NCI-H128 (cell line): ENCODE measurements at regions not wholly inside any gene's neighbourhood (a gene's known extent, or its start where the extent isn't known, plus 50 kb on each side); places are given as distances from the start of the nearest gene placed in this dataset.
"Not testable (repeated sequence)": the region's sequence is repeated elsewhere in the genome, so short reads cannot be mapped to it uniquely, and the experiment has no call there.

Experiments
- DNase-seq: peaks from one replicate; lab custom pipeline; 2025; ENCODE audit not compliant: unreplicated experiment; lab: John Stamatoyannopoulos, UW

DNA sequence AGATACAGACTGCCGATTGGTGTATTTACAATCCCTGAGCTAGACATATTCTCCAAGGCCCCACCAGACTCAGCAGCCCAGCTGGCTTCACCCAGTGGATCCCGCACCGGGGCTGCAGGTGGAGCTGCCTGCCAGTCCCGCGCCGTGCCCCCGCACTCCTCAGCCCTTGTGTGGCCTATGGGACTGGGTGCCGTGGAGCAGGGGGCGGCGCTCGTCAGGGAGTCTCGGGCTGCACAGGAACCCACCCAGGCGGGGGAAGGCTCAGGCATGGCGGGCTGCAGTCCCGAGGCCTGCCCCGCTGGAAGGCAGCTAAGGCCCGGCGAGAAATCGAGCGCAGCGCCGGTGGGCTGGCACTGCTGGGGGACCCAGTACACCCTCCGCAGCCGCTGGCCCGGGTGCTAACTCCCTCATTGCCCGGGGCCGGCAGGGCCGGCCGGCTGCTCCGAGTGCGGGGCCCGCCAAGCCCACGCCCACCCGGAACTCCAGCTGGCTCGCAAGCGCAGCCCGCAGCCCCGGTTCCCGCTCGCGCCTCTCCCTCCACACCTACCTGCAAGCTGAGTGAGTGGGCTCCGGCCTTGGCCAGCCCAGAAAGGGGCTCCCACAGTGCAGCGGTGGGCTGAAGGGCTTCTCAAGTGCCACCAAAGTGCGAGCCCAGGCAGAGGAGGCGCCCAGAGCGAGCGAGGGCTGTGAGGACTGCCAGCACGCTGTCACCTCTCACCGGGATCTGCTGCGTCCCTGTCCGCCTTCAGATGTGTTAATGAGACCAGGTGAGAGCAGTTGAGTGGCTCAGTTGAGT is 137.8 kb upstream of the LCORL start:
- not testable (repeated sequence) for DNase-seq

DNA sequence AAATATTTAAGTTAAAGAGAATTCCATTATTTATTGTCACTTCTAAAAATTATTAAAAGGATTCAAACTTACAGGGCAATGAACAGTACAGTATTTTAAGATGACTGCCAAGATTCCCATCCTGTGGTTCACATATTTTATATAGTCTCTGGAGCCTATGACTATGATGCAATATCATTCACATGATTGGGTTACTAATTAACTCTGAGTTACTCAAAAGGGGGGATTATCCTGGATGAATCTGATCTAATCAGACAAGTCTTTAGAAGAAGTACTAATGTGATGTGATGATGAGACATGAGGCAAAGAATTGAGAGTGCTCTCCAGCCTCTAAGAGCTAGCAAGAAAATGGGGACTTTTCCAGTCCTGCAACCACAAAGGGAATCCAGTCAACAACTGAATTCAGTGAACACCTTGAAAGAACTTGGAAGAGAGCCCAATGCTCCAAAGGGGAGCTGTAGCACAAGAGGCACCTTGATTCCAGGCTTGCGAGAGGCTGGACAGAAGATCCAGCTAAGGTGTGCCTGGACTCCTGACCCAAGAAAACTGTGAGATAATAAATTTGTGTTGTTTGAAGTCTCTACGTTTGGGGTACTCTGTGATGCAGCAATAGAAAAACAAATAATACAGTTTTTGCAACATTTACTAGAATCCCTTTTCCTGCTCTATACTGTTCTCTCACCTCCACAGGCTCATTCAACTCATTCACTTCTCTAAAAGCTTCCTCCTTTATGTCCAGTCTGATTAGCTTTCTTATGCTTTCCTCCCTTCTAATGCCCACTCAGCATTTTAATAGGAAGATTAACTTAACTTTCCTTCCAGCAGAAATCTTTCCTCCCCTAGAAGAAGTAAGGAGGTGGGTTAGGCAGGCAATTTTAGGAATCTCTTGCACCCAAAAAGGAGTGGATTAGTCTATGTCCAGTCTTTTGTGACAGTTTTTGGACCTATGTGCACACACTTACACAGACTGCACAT is 133.8 kb upstream of the LCORL start:
- DNase-seq = no peak

DNA sequence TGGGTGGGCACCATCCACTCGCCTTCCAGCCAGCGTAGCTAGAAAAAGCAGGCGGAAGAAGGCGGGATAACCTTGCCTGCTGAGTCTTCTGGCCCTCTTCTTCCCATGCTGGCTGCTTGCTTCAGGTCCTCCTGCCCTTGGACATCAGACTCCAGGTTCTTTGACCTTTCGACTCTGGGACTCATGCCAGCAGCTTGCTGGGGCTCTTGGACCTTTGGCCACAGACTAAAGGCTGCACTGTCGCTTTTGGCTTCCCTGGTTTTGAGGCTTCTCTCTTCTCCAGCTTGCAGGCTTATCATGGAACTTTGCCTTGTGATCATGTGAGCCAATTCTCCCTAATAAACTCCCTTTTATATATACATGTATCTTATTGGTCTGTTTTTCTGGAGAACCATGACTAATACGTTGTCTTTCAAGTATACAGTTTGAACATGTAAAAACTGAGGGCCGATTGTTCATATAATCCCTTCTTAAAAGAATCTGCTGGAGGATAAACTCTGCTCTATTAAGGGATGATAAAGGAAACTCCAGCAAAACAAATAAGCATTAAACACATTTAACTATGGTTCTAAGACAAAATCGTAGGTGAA is 116.6 kb upstream of the LCORL start:
- no peak for DNase-seq

DNA sequence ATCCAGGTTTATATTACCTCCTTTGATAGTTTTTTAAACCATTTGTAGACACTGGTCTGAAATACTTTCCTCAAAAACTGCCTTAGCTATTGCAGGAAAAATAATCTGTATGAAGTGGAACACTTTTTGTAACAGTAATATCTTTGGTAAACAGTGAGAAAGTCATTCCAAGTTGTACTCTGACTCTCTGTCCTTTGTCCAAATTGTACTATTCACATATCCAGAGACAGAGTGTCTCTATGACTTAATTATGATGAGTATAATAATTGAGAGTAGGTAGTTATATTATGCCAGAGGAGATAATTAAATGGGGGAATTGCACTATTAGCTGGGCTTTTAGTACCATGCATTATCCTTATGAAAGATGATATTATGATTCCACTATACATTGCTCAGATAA is 112.6 kb upstream of the LCORL start:
- no peak for DNase-seq

DNA sequence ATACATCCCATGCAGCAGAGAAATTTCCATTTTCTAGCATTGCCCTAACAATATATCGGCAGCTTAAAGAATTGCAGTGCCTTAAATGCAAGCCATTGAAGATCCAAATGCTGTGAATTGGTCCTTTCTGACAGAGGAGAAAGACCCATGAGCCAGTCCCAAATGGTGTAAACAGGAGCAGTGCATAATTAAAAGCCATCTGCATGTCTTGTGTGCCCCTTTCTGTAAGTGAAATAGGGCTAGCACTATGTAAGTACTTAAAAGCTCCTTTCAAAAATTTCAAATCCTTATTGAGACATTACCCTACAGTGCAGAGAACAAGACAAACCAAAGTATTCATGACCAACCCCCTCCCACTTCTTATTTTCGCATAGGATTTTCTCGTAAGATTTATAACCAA is 108.7 kb upstream of the LCORL start:
- no peak for DNase-seq

DNA sequence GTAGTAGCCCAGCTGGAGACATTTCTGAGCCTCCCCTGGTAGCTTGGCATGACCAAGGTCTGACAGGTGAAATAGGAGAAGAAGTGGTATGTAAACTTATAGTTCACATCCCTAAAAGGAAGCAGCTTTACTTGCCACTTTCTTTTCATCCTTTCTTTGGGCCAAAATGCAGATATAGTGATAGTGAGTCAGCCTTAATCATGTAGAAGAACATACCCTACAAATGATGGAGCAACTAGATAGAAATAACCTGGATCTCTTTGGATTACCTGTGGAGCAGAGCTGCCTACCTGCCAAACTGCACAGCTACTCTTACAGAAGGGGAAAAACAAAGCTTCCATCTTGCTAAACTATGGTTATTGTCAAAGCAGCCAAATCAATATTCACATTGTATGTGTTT is 106.7 kb upstream of the LCORL start:
- DNase-seq = no peak

DNA sequence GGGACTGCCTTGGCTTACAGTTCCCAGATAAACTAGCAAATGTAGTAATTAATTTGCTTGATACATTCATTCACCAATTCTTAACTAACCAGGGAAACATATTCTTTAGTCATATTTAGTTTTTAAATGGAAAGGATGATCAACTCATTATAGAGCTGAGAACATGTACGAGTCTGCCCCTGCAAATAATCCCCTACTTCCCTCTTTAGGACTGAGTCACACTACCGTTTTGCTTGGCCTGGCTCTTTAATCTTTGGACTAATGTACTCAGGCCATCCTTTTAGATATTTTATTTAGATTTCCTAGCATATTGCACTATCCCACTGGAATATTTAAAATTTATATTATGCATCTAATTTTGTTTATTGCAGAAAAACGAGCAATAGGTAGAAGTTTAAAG is 105.5 kb upstream of the LCORL start:
- no peak for DNase-seq

DNA sequence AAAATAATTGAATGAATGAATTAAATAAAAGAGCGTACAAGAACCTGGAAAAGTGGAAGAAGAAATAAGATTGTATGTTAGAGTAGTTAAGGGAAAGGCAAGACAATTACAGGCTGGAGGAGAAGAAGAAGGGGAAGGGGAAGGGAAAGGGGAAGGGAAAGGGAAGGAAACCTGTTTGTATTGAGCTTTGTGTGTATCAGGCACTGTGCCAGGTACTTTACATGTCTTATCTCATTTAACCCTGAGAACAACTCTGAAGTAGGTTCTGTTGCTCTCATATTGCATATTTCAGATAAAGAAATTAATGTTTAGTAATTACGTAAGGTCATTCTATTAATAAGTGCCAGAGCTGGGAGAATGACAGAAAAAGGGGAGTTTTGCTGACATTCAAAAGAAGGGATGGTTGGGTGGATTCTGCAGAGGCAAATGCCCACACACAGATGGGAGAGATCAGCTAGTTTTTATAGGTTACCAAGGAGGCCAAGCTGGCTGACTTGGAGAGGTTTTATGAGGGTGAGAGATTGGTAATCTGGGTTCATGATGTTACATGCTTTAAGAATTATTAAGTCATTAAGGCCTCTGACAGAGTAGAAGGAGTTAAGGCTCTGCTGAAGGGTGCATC is 92.3 kb upstream of the LCORL start:
- no peak for DNase-seq

DNA sequence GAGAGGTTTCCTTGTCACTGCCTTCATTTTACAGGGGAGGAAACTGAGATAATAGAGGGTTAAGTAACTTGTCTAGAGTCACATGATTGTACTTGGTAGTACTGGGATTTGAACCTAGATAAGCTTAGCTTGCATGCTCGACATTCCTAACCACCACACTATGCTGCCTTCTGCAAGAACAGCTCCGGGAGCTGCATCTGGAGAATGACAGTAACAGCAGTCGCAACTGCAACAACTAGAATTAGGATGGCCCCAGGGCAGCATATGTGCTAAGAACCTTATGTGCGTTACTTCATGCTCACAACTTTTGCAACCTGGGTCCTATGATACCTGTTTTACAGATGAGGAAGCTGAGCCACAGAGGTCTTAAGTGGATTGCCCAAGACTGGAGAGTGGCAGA is 89.5 kb upstream of the LCORL start:
- no peak for DNase-seq

DNA sequence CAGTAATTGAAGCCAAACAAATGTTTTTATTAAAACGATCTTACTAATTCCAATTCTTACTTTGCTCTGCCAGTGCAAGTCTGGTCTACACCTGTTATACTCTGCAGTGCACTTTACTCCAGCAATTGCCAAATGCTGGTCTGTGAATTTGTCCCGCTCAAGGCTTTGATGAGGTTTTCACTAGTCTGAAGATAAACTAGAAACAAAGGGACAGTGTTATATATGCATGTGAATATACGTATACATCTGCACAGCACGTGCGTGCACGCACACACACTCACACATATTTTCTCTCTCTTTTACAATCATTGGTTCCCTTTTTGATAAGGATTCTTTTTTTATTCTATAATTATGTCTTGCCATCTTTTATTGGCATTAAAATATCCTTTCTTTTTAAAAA is 88.5 kb upstream of the LCORL start:
- no peak for DNase-seq

DNA sequence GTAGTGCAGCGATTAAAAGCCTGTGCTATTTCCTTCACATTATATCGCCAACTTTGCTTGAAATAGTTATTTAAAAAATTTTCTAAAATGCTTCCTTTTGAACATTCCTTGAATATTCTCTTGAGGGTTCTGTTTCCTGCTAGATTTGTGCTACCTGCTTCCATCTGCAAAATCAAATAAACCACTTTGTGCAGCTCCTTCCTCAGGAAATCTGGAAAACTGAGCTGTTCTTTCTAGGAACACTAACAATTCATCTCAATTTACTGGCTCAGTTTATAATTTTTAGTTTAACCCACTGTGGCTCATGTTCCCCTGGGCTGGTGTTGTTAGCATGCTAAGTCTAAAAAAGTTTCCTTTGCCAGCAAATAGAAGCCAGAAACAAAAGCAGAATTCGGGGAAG is 88.1 kb upstream of the LCORL start:
- DNase-seq = no peak

DNA sequence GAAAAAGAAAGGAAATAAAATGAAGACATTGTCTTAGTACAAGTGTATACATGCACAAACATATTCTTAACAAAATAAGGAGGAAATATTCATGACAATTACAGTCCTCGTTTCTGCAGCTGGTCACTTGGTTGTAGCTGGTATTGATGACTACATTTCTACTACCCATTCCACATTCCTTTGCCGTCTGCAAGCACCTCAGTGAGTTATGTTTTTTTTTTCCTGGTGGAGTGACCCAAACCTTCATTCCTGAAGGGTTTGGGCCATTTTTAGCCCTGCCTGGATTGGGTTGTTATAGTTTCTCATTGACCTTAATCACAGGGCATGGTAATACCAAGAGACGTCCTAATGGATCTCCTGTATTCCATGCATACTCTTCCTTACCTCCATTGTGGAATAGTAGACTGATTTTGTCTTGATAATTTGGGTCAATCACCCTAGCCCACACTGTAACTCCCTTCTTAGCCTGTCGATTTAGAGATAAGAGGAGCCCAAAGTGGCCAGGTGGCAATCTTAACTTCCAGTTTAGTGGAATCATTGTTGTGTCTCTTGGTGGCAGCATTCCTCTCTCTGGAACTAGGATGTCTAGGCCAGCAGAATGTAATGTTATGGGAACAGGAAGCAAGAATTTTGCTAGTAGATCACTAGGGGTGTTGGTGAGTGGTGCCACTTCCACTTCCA is 86.4 kb upstream of the LCORL start:
- not testable (repeated sequence) for DNase-seq

DNA sequence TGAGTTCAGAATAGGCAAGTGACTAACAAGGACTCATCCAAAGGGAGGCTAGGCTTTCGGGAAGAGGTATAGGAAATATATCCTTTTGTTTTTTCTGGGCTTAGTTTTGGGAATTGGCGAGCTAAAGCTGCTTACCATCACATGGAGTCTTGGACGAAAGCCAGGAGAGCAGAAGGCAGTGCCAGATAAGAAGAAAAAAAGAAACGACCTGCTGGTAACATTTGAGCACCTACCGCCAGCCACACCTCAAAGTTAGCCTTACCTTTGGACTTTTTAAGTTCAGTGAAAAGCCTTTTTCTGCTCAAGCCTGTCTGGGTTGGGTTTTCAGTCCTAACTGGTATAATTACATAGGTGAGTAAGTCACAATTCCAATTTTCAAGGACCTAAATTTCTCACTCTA is 85.1 kb upstream of the LCORL start:
- DNase-seq = no peak

DNA sequence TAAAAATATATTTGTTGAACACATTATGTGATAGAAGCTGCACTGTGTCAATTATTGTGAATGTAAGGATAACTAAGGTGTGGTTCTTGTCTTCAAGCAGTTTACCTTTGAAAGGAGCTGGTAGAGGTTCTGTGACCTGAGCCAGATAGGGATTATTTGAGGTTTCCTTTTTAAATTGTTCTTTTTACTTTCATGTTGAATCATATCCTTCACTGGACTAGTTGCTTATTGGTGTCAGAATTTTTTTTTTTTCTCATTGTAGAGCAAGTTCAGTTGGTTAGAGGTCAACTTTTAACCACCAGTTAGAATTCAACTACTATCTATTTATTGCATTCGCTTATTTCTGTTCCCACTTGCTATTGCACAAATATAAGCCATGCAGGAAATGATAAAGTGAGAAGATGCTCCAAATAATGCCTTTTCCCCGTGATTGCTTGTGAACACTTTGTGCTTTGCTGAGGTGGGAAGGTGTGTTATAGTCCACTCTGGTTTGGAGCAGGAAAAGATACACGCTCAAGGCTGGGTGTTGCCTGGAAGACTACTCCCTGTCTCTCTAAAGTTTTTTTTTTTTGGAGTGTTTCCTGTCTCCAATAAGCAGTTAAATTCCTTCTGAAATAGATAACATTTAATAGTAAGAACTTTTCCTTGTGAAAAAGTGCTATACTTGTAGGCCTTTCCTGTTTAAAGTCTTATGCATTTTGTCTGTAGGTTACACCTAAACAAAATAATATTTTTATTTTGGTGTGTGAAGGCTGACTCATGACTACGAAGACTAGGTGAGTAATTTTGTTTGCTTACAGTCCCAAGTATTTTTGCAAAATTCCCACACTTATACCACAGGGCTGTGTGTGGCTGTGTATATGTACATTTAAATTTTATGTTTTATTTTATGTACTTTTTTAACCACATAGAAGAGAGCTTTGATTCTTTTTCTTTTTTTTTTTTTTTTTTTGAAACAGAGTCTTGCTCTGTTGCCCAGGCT is 83.8 kb upstream of the LCORL start:
- no peak for DNase-seq

DNA sequence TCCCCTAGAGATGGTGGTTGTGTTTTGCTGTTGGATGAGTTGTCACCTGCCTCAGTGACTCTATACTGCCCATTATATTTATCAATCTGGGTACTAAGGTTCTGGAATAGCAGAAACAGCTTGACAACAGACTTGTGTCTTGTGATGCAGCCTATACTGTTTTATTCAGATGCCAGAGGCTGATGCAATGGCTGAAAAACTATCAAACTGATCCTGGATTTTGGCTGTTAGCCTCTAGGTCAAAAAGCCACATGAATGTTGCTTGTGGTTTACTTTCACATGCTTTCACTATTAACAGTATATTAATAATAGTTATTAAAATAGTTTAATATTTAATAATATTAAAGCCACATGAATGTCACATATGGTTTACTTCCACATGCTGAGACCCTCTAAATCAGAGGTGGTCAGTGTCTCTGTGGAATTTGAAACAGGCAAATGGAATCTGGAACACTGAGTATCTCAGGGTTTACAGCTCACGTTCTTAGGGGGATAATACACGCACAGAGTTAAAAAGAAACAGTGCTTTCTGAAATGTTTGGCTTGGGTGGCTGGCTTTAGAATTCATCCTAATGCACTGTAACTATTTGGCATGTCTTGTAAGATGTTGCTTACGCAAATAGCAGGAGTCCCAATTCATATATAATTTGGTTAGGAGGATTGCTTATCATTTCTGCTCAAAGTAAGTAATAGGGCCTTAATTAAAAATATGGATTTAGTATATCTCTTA is 82.5 kb upstream of the LCORL start:
- DNase-seq = no peak

DNA sequence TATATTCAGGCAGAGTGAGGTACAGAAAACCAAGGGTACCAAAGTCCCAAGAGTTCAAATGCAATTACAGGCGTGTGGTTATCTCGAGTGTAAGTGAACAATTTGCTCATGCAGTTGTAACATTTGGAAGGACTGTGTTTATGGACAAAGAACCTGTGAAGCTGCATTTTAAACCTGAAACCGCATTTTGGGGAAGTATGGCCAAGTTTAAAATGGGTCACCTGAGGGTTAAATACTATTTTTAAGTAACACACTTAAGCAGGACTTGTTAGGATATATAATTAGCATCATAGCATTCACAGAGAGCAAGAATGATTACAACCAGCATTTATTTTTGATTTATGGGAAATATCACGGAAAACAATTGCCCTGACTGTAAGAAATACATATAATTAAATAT is 79.1 kb upstream of the LCORL start:
- DNase-seq = no peak

DNA sequence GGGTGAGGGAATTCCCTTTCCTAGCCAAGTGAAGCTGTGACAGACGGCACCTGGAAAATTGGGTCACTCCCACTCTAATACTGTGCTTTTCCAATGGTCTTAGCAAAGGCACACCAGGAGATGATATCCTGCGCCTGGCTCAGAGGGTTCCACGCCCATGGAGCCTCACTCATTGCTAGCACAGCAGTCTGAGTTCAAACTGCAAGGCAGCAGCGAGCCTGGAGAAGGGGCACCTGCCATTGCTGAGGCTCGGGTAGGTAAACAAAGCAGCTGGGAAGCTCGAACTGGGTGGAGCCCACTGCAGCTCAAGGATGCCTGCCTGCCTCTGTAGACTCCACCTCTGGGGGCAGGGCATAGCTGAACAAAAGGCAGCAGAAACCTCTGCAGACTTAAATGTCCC is 68.9 kb upstream of the LCORL start:
- DNase-seq = not testable (repeated sequence)

DNA sequence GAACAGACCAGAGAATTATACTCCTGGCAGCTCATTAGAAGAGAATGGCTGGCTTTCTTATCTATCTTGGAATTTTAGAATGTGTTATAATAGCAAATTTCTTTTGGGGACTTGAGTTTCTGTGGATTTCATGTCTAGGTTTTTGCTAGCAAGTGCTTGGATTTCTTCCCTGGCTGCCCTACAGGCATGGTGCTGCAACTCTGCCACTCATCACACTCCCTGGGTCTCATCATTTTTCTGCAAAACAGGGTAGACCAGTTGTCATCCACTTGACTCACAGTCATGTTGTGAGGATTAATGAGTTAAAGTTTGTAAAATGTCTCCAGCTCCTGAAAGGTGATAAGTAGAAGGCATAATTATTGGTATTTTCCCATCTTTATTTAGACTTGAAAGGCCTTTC is 60.7 kb upstream of the LCORL start:
- no peak for DNase-seq

DNA sequence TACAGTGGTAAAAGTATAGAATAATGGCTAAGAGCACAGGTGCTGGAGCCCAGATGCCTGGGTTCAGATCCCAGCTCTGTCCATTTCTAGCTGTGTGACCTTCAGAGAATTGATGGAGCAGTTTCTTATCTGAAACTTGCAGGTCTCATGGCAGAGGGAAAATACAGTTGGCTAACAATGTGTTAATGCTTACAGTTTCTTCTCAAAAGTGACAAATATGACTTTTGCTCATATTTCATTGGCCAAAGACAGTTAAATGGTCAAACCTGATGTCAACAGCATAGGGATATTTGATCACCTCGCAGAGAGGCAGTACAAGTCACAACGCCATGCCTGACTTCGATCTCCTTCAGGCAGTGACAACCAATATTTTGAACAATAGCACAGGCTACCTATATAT is 60.2 kb upstream of the LCORL start:
- DNase-seq = no peak
